ENCODE measurements at regions not wholly inside any gene's neighbourhood (a gene's known extent, or its start where the extent isn't known, plus 50 kb on each side); places are given as distances from the start of the nearest gene placed in this dataset.

DNA sequence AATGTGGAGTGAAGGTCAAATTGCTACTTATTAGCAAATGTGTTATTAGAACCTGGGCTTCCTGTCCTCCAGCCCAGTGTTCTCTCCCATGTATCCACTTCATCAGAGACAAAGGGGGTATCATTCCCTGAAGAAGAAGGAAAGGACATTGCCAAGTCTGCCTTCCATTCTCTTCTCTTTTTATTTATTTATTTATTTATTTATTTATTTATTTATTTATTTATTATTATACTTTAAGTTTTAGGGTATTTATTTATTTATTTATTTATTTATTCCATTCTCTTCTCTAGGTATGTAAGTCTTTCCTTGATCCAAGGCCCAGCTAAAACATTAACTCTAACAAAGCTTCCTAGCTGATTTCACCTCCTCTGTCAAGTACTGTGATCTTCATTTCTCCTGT lies 277.8 kb upstream of the DNAJC19 start (continued):
- TF ChIP-seq, protein P1, sequence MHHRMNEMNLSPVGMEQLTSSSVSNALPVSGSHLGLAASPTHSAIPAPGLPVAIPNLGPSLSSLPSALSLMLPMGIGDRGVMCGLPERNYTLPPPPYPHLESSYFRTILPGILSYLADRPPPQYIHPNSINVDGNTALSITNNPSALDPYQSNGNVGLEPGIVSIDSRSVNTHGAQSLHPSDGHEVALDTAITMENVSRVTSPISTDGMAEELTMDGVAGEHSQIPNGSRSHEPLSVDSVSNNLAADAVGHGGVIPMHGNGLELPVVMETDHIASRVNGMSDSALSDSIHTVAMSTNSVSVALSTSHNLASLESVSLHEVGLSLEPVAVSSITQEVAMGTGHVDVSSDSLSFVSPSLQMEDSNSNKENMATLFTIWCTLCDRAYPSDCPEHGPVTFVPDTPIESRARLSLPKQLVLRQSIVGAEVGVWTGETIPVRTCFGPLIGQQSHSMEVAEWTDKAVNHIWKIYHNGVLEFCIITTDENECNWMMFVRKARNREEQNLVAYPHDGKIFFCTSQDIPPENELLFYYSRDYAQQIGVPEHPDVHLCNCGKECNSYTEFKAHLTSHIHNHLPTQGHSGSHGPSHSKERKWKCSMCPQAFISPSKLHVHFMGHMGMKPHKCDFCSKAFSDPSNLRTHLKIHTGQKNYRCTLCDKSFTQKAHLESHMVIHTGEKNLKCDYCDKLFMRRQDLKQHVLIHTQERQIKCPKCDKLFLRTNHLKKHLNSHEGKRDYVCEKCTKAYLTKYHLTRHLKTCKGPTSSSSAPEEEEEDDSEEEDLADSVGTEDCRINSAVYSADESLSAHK (tag by site-specific recombination; IDR thresholded peaks at IDR 0.05): no peak
- TF ChIP-seq ZNF449 (tag by site-specific recombination; IDR thresholded peaks at IDR 0.05) (no peak), ZNF843 (tag by site-specific recombination; IDR thresholded peaks at IDR 0.05) (no peak), ZNF416 (tag by site-specific recombination; IDR thresholded peaks at IDR 0.05) (no peak), HOXC10 (CRISPR knock-in tag; IDR thresholded peaks at IDR 0.05) (no peak), MZF1 (tag by site-specific recombination; IDR thresholded peaks at IDR 0.05; ENCODE audit: borderline replicate concordance) (no peak), ZNF776 (tag by site-specific recombination; IDR thresholded peaks at IDR 0.05; ENCODE audit: borderline replicate concordance) (no peak), ZNF561 (tag by site-specific recombination; IDR thresholded peaks at IDR 0.05; ENCODE audit: borderline replicate concordance) (no peak), PRDM1 (tag by site-specific recombination; IDR thresholded peaks at IDR 0.05) (no peak), ZNF366 (tag by site-specific recombination; conservative IDR thresholded peaks at IDR 0.05) (no peak), ZNF274 (IDR thresholded peaks at IDR 0.05; ENCODE audit: low read length) (no peak), ZNF274 (tag by site-specific recombination; IDR thresholded peaks at IDR 0.05; ENCODE audit: borderline replicate concordance) (no peak), ZNF280C (tag by site-specific recombination; IDR thresholded peaks at IDR 0.05) (no peak), HIC1 (tag by site-specific recombination; IDR thresholded peaks at IDR 0.05) (no peak), OSR2 (tag by site-specific recombination; IDR thresholded peaks at IDR 0.05) (no peak), ZNF202 (tag by site-specific recombination; IDR thresholded peaks at IDR 0.05; ENCODE audit: borderline replicate concordance) (peak; percentile 69; the same call in 1 of the 2 replicates), ZBTB48 (tag by site-specific recombination; IDR thresholded peaks at IDR 0.05) (no peak), EGR2 (tag by site-specific recombination; IDR thresholded peaks at IDR 0.05; ENCODE audit: low read depth) (no peak), ZNF530 (tag by site-specific recombination; IDR thresholded peaks at IDR 0.05; ENCODE audit: low read depth) (peak; percentile 68; the same call in 1 of the 2 replicates), ZNF501 (tag by site-specific recombination; IDR thresholded peaks at IDR 0.05) (peak; percentile 82; the same call in 1 of the 2 replicates), ZNF670 (tag by site-specific recombination; IDR thresholded peaks at IDR 0.05; ENCODE audit: low read depth) (no peak), ZNF140 (tag by site-specific recombination; IDR thresholded peaks at IDR 0.05) (peak; percentile 86; the same call in 1 of the 2 replicates), ZNF521 (tag by site-specific recombination; IDR thresholded peaks at IDR 0.05) (no peak), ZNF785 (tag by site-specific recombination; IDR thresholded peaks at IDR 0.05) (no peak), ZNF518A (tag by site-specific recombination; conservative IDR thresholded peaks at IDR 0.05; ENCODE audit: low read depth) (peak; percentile 95)
- TF ChIP-seq, protein P2, sequence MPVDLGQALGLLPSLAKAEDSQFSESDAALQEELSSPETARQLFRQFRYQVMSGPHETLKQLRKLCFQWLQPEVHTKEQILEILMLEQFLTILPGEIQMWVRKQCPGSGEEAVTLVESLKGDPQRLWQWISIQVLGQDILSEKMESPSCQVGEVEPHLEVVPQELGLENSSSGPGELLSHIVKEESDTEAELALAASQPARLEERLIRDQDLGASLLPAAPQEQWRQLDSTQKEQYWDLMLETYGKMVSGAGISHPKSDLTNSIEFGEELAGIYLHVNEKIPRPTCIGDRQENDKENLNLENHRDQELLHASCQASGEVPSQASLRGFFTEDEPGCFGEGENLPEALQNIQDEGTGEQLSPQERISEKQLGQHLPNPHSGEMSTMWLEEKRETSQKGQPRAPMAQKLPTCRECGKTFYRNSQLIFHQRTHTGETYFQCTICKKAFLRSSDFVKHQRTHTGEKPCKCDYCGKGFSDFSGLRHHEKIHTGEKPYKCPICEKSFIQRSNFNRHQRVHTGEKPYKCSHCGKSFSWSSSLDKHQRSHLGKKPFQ (tag by site-specific recombination; IDR thresholded peaks at IDR 0.05): no peak

All from HEK293 (cell line).